ENCODE measurements at regions not wholly inside any gene's neighbourhood (a gene's known extent, or its start where the extent isn't known, plus 50 kb on each side); places are given as distances from the start of the nearest gene placed in this dataset.

DNA sequence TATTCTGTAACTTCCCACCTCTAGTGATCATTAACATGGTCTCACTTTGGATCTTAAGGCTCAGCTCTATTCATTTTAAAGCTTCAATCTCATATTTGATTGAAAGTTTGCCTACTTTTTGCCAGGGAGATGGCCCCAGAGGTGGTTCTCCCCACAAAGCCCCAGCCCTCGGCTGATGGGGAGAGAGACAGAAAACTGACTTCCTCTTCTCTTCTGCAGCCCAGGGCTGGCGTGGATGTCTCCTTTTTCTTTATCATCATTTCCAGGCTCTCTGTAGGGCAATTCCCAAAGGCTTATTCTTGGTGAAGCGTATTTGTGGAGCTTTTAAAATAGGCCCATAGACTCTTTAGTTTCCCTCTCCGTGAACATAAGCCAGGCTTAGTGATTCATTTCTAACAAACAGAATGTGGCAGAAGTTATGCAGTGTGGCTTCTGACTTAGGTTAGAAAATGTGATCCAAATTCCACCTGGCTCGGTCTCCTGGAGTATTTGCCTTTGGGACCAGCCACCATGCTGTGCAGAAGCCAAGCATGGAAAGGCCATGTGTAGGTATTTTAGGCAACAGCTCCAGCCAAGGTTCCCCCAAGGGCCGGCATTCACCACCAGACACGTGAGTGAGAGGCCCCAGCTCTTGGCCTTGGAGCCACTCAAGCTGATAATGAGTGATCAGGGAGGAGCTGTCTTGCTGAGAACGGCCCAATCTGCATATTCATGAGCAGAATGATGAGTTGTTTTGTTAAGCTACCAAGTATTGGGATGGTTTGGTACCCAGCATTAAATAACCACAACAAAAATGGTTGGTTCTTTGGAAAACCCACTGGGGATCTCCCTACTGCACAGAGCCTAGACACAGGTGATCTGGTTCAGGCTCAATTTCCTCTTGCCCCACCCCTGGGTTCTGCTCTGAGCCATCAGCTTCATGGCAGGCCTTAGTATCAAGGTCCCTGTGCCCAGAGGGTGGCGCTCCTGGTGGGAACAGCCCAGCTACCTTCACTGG, 353.2 kb upstream of the PROK2 start:
- H3T11ph ChIP-seq (ENCODE audit: low read length), result no peak overlapping the region
- no peak overlapping the region for H2BK20ac ChIP-seq (ENCODE audit: low read depth, low read length, poor library complexity, severe bottlenecking)
- H3K18ac ChIP-seq (ENCODE audit: insufficient read length, low read depth, low read length), result no peak overlapping the region
- no peak overlapping the region for H2BK120ac ChIP-seq (ENCODE audit: low read depth, low read length, poor library complexity, severe bottlenecking)
- no peak for TF ChIP-seq CTCF (conservative IDR thresholded peaks at IDR 0.05)
- Mint-ChIP-seq H3K4me1 (peaks cover 13 to 18% of the 10 kb centered on the region in 2 experiments), H3K27ac (no peak overlapping the region), H3K36me3 (ENCODE audit: insufficient read depth in 1 of 3, low read depth in 3 of 3) (no peaks in the 10 kb centered on the region; a peak in 1 of 7 replicates), H3K4me3 (no peak overlapping the region), H3K9me3 (no peaks in the 10 kb centered on the region; a peak in 1 of 5 replicates), H3K27me3 (ENCODE audit: low read depth) (peaks cover 21% of the 10 kb centered on the region)
- no peaks in the 10 kb centered on the region for H3K27me3 ChIP-seq (ENCODE audit: insufficient read depth, low read length)
- no peak overlapping the region for H4K8ac ChIP-seq (replicated peaks; ENCODE audit: insufficient read length, low read depth, low read length)
- H2AFZ ChIP-seq (ENCODE audit: low read length), result no peak overlapping the region
- H3K4ac ChIP-seq (ENCODE audit: low read depth, low read length), result no peak overlapping the region
- no peak overlapping the region for H3K4me2 ChIP-seq (ENCODE audit: insufficient read depth, insufficient read length, low read length)
- no peak overlapping the region for H2BK15ac ChIP-seq (ENCODE audit: low read depth, low read length)
- no peak overlapping the region for H2AK5ac ChIP-seq (ENCODE audit: insufficient read length, low read length)
- H3K23me2 ChIP-seq (ENCODE audit: insufficient read length, low read depth, low read length, poor library complexity, severe bottlenecking), result no peaks in the 10 kb centered on the region
- no peak for DNase-seq
- no peaks in the 10 kb centered on the region for H3K9me3 ChIP-seq (ENCODE audit: control insufficient read depth, low read depth, low read length)
- H3K79me1 ChIP-seq (ENCODE audit: insufficient read depth, low read depth, low read length, poor library complexity, severe bottlenecking), result no peaks in the 10 kb centered on the region
- no peaks in the 10 kb centered on the region for H3K79me2 ChIP-seq (ENCODE audit: insufficient read depth, low read length)
- no peak overlapping the region for H4K5ac ChIP-seq (ENCODE audit: insufficient read length, low read depth, low read length)
- H2BK12ac ChIP-seq (ENCODE audit: insufficient read length, low read depth, low read length), result no peak overlapping the region
- no peak overlapping the region for H4K91ac ChIP-seq (ENCODE audit: insufficient read length, low read depth, low read length)
- no peak overlapping the region for H3K9ac ChIP-seq (ENCODE audit: extremely low read depth, insufficient read length, low read length)
- H3K4me1 ChIP-seq (ENCODE audit: insufficient read depth, low read length), result peaks cover 5% of the 10 kb centered on the region; the same call in 1 of the 2 replicates
- no peak overlapping the region for H3K56ac ChIP-seq (ENCODE audit: insufficient read length, low read depth, low read length)
- no peaks in the 10 kb centered on the region for H4K20me1 ChIP-seq (ENCODE audit: control insufficient read depth, insufficient read depth, insufficient read length)
- no peak overlapping the region for H3K23ac ChIP-seq (ENCODE audit: insufficient read length, low read depth, low read length)
- no peak overlapping the region for H2BK5ac ChIP-seq (ENCODE audit: insufficient read length, low read length)
- H3K27ac ChIP-seq (ENCODE audit: insufficient read length, low read depth, low read length), result no peak overlapping the region
- H3K14ac ChIP-seq (ENCODE audit: insufficient read depth, low read length), result no peak overlapping the region; the same call in 1 of the 2 replicates
- no CpG with 5 or more reads among the region's 9 CpGs for WGBS (ENCODE audit: extremely low coverage, insufficient read length, low lambda C conversion rate)

All from H9 (cell line).